GM18907 (cell line): ENCODE measurements at regions not wholly inside any gene's neighbourhood (a gene's known extent, or its start where the extent isn't known, plus 50 kb on each side); places are given as distances from the start of the nearest gene placed in this dataset.
"Not testable (repeated sequence)": the region's sequence is repeated elsewhere in the genome, so short reads cannot be mapped to it uniquely, and the experiment has no call there.

Experiments used
- ATAC-seq: cut with Tn5 transposase; IDR thresholded peaks from one replicate; pipeline ENCODE4 v1.9.1; 2021; ENCODE audit warnings: mild to moderate bottlenecking, moderate library complexity; ENCODE audit not compliant: unreplicated experiment

- no peak for ATAC-seq
Observed at GRCh38 chr7:88615336-88615735, 144.2 kb upstream of the ZNF804B start.

- no peak for ATAC-seq
Observed at GRCh38 chr7:88614736-88615135, 144.8 kb upstream of the ZNF804B start.

GRCh38 chr7:88610942-88611341 is 148.6 kb upstream of the ZNF804B start:
- no peak for ATAC-seq

- no peak for ATAC-seq
Observed at GRCh38 chr7:88600695-88601094, 158.8 kb upstream of the ZNF804B start.

- no peak for ATAC-seq
Observed at GRCh38 chr7:88599528-88599927, 160.0 kb upstream of the ZNF804B start.

GRCh38 chr7:88597941-88598425 is 161.5 kb upstream of the ZNF804B start:
- no peak for ATAC-seq

- no peak for ATAC-seq
Observed at GRCh38 chr7:88590963-88591362, 168.5 kb upstream of the ZNF804B start.

GRCh38 chr7:88589927-88590326 is 169.6 kb upstream of the ZNF804B start:
- ATAC-seq: no peak

GRCh38 chr7:88586890-88587289 is 172.6 kb upstream of the ZNF804B start:
- no peak for ATAC-seq

GRCh38 chr7:88586219-88586618 is 173.3 kb upstream of the ZNF804B start:
- no peak for ATAC-seq

- ATAC-seq: no peak
Observed at GRCh38 chr7:88576720-88577119, 182.8 kb upstream of the ZNF804B start.

- ATAC-seq: no peak
Observed at GRCh38 chr7:88566162-88566729, 193.3 kb upstream of the ZNF804B start.

GRCh38 chr7:88565401-88565800 is 194.1 kb upstream of the ZNF804B start:
- ATAC-seq: no peak

- ATAC-seq: not testable (repeated sequence)
Observed at GRCh38 chr7:88556441-88556840, 203.1 kb upstream of the ZNF804B start.

GRCh38 chr7:88554847-88555246 is 204.7 kb upstream of the ZNF804B start:
- not testable (repeated sequence) for ATAC-seq

- ATAC-seq: no peak
Observed at GRCh38 chr7:88548399-88548798, 211.1 kb upstream of the ZNF804B start.

- peak; percentile 66 for ATAC-seq
Observed at GRCh38 chr7:88546808-88547207, 212.7 kb upstream of the ZNF804B start.

GRCh38 chr7:88545663-88546062 is 213.8 kb upstream of the ZNF804B start:
- ATAC-seq: no peak

GRCh38 chr7:88540012-88540411 is 219.5 kb upstream of the ZNF804B start:
- no peak for ATAC-seq

- ATAC-seq: no peak
Observed at GRCh38 chr7:88539518-88539917, 220.0 kb upstream of the ZNF804B start.

- ATAC-seq: no peak
Observed at GRCh38 chr7:88523645-88524044, 217.0 kb upstream of the STEAP4 start.

GRCh38 chr7:88522771-88523293 is 216.1 kb upstream of the STEAP4 start:
- no peak for ATAC-seq

- ATAC-seq: no peak
Observed at GRCh38 chr7:88516429-88516828, 209.7 kb upstream of the STEAP4 start.
